HT1080 (cell line): ENCODE measurements at regions not wholly inside any gene's neighbourhood (a gene's known extent, or its start where the extent isn't known, plus 50 kb on each side); places are given as distances from the start of the nearest gene placed in this dataset.

Experiments
- DNase-seq: peaks from one replicate; pipeline ENCODE4 v3.0.0-alpha.2; 2015; ENCODE audit warnings: low read depth

DNA sequence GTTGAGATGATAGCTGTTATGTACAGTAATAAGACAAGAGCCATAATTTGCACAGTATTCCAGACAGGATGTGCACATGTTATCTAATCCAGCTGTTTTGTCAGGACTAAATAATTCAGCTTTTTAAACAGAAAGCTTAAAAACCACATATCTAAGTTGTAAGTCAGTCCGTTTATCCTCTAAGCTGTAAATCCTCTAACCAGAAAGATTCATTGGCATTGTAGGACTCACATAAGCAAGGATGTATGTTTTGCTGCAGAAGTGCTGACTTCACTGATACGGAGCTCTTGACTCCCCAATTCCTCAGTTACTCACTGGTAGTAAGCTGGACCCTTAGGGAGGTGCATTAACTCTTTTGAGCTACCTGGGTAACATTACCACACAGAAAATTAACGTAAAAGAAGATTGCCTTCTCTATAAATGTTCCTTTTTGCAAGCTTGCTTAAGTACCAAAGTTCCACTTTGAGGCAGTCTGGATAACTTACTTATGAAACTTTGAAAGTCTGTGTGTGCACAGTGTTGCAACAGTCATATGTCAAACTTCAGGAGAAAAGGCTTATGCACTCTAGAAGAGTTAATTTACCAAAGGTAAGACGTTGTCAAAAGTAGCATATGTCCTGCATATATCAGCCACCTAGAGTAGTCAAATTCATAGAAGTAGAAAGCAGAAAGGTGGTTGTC lies 58.3 kb upstream of the MAGEB2 start:
- no peak for DNase-seq

- no peak for DNase-seq
Observed at GRCh38 chrX:30161043-30161442, 54.3 kb upstream of the MAGEB2 start.
